GM13977 (cell line): ENCODE measurements at regions not wholly inside any gene's neighbourhood (a gene's known extent, or its start where the extent isn't known, plus 50 kb on each side); places are given as distances from the start of the nearest gene placed in this dataset.

Experiments
- DNase-seq: peaks from one replicate; pipeline ENCODE4 v3.0.0; 2012; ENCODE audit warnings: low spot score
- in situ Hi-C: fragments of 300-500 bp; cut with MboI; formaldehyde crosslinking; loops from one replicate; pipeline ENCODE4 v1.12.0; 2022; ENCODE audit warnings: low sequenced_read_pairs, low pct_unique_long_range_greater_than_20kb, mixed read lengths, inconsistent platforms; ENCODE audit not compliant: unreplicated experiment
- TF ChIP-seq, protein P1 (sequence below): IDR thresholded peaks from 2 replicates; pipeline ENCODE4 v1.5.1; 2012; ENCODE audit warnings: mild to moderate bottlenecking, control low read depth; ENCODE audit not compliant: insufficient read depth; ENCODE audit errors: extremely low read depth, missing control alignments

DNA sequence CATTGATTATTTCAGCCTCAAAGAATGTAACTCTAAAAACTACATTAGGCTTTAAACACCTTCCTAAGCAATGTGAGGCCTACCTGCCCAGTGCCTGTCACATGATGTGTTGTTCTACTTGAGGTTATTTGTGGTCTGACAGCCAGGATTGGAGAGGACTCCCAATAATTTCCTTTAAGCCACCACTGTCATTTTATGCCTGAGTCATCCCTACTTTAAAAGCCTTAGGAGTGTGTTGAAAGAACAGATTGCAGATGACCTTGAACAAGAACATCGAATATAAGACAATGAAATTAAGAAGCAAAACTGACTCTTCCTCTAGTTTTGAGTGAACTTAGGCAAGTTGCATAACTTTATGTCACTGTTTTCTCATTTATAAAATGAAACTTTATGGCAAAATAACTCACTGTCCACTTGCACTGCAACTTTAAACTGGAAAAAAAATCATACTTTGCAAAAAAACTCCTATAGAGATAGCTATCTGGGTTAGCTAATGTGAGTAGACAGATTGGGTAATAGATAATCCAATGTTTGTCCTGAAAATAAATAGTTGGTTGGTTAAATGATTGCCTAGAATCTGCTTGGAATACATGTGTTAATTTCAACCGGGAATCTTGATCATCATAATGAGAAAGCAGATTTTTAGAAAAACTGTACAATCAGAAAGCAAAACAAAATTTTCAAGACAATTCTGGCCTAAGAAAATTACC, 361.2 kb downstream of the SUCLA2 start:
- in situ Hi-C loops, result no loop called here
- no peak for DNase-seq
- TF ChIP-seq, protein P1, sequence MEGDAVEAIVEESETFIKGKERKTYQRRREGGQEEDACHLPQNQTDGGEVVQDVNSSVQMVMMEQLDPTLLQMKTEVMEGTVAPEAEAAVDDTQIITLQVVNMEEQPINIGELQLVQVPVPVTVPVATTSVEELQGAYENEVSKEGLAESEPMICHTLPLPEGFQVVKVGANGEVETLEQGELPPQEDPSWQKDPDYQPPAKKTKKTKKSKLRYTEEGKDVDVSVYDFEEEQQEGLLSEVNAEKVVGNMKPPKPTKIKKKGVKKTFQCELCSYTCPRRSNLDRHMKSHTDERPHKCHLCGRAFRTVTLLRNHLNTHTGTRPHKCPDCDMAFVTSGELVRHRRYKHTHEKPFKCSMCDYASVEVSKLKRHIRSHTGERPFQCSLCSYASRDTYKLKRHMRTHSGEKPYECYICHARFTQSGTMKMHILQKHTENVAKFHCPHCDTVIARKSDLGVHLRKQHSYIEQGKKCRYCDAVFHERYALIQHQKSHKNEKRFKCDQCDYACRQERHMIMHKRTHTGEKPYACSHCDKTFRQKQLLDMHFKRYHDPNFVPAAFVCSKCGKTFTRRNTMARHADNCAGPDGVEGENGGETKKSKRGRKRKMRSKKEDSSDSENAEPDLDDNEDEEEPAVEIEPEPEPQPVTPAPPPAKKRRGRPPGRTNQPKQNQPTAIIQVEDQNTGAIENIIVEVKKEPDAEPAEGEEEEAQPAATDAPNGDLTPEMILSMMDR, result no peak

DNA sequence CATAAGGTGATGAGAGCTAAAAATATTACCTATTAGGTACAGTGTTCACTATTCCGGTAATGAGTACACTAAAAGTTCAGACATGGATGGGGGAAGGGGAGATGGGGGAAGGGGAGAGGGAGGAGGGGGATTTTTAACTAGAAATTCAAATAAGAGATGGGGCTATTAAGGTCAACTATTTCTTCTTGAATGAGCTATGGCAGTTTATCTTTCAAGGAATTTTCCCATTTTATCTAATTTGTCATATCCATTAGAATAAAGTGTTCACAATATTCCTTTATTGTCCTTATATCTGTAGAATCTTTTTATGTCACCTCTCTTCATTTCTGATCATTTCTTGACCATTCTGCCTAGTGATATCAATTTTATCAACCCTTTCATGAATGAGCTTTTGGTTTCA, 362.4 kb downstream of the SUCLA2 start:
- DNase-seq, result no peak
- TF ChIP-seq, protein P1, result no peak
- in situ Hi-C loops, result no loop called here

DNA sequence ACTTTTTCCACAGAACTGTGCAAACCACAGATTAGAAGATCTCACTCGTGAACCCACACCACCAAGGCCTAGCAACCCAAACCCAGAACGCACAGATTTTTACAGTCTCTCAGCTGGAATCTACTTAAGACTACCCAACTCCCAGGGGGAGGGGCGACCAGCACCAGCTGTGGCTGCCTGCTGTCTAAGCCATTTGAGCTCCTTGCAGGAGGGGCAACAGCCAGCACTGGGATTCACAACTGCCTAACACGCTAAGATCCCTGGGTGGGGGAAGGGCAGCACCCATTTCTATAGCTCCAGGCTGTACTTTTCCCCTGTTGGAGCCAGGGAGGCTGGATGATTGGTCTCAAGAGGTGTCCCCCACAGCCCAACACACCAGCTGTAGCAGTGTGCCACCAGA, 368.8 kb downstream of the SUCLA2 start:
- TF ChIP-seq, protein P1, result no peak
- in situ Hi-C loops, result no loop called here
- DNase-seq, result no peak

DNA sequence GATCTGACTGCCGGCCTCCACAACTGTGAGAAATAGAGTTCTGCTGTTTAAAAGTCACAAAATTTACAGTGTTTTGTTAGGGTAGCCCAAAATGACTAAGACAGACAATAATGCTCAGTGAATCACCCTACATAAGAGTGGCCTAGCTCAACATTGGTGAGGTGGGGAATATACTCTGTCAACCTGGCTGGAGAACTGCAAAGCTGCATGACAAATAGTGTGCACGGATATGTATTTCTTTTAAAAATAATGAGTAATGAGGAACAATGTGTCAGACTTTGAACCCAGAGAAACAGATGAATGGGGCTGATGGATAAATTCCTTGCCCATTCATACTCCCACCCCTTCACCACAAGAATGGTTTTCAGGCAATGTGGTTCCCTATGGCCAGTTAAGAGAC, 372.4 kb downstream of the SUCLA2 start:
- TF ChIP-seq, protein P1, result no peak

GRCh38 chr13:47623862-47624261, 377.2 kb downstream of the SUCLA2 start:
- in situ Hi-C loops, result no loop called here

More for the DNA sequence above, 372.4 kb downstream of the SUCLA2 start:
- no peak for DNase-seq
- in situ Hi-C loops, result no loop called here

DNA sequence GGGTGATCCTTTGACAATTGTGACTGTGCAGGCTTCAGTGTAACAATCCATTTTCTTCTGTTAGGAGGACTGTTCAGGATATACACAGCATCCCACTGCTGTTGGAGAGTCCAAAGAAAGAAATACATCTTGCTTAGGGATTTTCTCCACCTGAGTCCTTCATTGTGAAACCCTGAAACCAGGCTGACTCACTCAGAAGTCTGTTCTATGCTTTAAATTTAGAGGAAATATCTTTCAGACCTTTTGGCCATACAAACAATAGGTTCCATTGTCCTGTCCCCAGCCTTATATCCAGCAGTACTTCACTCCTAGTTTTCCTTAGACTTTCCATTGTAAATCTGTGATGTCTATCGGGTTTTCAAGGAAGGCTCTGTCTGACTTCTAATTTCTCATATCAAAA, 379.1 kb downstream of the SUCLA2 start:
- no peak for DNase-seq
- TF ChIP-seq, protein P1, result no peak
- in situ Hi-C loops, result no loop called here

More at GRCh38 chr13:47623862-47624261, 377.2 kb downstream of the SUCLA2 start:
- no peak for DNase-seq
- TF ChIP-seq, protein P1, result no peak
